Germinal center (tissue), 1 donor: ENCODE measurements at regions not wholly inside any gene's neighbourhood (a gene's known extent, or its start where the extent isn't known, plus 50 kb on each side); places are given as distances from the start of the nearest gene placed in this dataset.
"Not testable (repeated sequence)": the region's sequence is repeated elsewhere in the genome, so short reads cannot be mapped to it uniquely, and the experiment has no call there.

ENCODE experiments used
- DNase-seq: peaks from one replicate; pipeline ENCODE4 v3.0.0; 2012; ENCODE audit warnings: mixed read lengths, low spot score

- DNase-seq = not testable (repeated sequence)
These were observed 53.0 kb upstream of the C1QTNF3 start for GRCh38 chr5:34096033-34096432.

- not testable (repeated sequence) for DNase-seq
These were observed 56.9 kb upstream of the C1QTNF3 start for GRCh38 chr5:34099891-34100290.

- not testable (repeated sequence) for DNase-seq
These were observed 58.6 kb upstream of the C1QTNF3 start for GRCh38 chr5:34101567-34101966.

DNA sequence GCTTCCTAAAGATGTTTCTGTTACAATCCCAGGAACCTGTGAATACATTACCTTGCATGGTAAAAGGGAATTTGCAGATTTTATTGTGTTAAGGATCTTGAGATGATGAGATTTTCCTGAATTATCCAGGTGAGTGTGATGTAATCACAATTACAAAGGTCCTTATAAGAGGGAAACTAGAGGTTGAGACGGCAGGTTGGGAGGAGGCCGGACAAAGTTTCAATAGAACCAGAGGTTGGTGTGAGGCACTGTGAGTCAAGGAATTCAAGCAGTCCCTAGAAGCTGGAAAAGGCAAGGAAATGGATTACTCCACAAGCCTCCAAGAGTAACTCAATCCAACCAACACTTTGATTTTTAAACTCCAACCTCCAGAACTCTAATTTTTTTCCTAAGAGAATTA lies 65.9 kb upstream of the C1QTNF3 start:
- not testable (repeated sequence) for DNase-seq

- DNase-seq = not testable (repeated sequence)
These were observed 81.3 kb upstream of the C1QTNF3 start for GRCh38 chr5:34124280-34124679.

GRCh38 chr5:34125354-34125753 lies 82.3 kb upstream of the C1QTNF3 start:
- DNase-seq = not testable (repeated sequence)

- not testable (repeated sequence) for DNase-seq
These were observed 83.7 kb upstream of the C1QTNF3 start for GRCh38 chr5:34126741-34127140.

- not testable (repeated sequence) for DNase-seq
These were observed 84.8 kb upstream of the C1QTNF3 start for GRCh38 chr5:34127818-34128217.

GRCh38 chr5:34128890-34129289 lies 85.9 kb upstream of the C1QTNF3 start:
- not testable (repeated sequence) for DNase-seq

- not testable (repeated sequence) for DNase-seq
These were observed 112.0 kb upstream of the C1QTNF3 start for GRCh38 chr5:34154988-34155387.

- not testable (repeated sequence) for DNase-seq
These were observed 113.8 kb upstream of the C1QTNF3 start for GRCh38 chr5:34156703-34157414.

DNA sequence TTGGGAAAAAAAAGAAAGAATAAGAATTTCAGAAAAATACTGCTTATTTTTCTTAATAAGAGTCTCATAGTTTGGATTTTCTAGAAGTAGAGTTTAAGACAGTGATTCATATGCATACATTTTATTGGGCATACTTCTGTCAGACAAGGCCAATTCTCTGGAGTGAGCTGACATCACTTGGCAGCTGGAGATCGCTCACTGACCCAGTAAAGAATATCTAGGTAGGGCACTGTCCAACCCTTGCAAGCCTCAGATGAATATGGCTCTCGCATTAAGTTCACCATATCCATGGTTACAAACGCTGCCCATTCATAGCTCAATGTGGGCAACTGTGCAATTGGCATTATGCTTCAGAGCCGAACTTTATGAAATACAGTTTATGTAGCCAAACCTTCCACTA lies 117.9 kb upstream of the C1QTNF3 start:
- not testable (repeated sequence) for DNase-seq

DNA sequence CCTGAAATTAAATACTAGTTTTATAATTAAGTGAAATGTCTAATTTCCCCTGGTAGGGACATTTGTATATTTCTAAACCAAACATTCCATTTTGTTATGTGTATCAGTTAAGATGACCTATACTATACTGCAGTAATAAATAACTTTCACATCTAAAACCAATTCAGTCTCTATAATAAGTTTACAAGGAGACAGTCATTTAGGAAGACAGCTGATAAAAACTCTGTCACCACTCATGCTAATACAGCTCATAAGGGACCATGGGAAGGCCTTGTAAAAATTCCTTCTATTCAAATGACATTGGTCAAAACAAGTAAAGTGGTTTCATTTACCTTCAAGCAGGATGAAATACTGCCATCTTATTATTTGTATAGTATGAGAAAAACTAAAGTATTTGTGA lies 128.4 kb upstream of the C1QTNF3 start:
- not testable (repeated sequence) for DNase-seq

DNA sequence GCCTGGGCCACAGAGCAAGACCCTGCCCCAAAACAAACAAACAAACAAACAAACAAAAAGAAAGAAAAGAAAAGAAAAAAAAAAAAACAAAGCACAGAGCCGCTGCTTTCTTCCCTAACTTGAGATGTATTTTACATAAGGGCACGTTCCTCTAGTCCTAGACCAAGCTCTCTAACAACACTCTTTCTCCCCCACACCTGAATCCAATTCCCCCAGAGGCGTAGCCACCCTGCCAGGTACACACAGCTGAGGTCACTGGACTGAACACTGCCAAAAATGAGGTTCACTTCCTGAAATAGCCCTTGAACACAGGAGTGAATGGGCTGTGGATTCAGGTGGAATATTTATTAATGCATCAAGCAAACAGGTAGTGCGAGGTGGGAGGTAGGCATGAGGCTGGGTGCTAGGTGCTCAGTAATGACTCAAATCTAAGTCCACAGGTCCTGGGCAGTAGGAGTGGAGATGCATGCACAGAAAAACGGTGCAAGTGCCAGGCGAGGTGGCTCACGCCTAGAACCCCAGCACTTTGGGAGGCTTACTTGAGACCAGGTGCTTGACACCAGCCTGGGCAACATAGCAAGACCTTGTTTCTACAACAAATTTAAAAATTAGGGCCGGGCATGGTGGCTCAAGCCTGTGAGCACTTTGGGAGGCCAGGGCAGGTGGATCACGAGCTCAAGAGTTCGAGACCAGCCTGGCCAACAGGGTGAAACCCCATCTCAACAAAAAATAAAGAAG lies 136.6 kb upstream of the C1QTNF3 start:
- not testable (repeated sequence) for DNase-seq

DNA sequence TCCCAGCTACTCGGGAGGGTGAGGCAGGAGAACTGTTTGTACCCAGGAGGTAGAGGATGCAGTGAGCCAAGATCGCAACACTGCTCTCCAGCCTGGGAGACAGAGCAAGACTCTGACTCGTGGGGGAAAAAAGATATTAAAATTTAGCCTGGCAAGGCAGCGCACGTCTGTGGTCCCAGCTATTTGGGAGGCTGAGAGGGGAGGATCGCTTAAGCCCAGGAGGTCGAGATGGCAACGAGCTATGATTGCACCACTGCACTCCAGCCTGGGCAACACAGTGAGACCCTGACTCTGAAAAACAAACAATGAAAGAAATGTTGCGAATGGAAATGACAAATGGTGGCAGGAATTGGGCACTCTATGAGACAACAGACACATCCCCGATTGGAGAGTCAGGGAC lies 137.2 kb upstream of the C1QTNF3 start:
- DNase-seq = not testable (repeated sequence)

GRCh38 chr5:34180940-34181614 lies 138.1 kb upstream of the C1QTNF3 start:
- DNase-seq = not testable (repeated sequence)

GRCh38 chr5:34185005-34185404 lies 142.0 kb upstream of the C1QTNF3 start:
- not testable (repeated sequence) for DNase-seq

- not testable (repeated sequence) for DNase-seq
These were observed 142.6 kb upstream of the C1QTNF3 start for GRCh38 chr5:34185572-34185971.

- DNase-seq = not testable (repeated sequence)
These were observed 143.1 kb upstream of the C1QTNF3 start for GRCh38 chr5:34186108-34186507.

DNA sequence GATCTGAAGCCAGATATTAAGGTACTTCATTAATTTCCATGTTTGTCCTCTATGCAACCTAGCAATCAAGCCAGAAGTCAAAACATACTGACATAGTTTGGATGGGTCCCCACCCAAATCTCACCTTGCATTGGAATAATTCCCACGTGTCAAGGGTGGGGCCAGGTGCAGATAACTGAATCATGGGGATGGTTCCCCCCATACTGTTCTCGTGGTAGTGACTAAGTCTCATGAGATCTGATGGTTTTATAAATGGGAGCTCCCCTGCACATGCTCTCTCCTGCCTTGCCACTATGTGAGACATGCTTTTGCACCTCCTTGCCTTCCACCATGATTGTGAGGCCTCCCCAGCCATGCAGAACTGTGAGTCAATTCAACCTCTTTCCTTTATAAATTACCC lies 143.9 kb upstream of the C1QTNF3 start:
- not testable (repeated sequence) for DNase-seq

- not testable (repeated sequence) for DNase-seq
These were observed 144.4 kb upstream of the C1QTNF3 start for GRCh38 chr5:34187441-34187840.

DNA sequence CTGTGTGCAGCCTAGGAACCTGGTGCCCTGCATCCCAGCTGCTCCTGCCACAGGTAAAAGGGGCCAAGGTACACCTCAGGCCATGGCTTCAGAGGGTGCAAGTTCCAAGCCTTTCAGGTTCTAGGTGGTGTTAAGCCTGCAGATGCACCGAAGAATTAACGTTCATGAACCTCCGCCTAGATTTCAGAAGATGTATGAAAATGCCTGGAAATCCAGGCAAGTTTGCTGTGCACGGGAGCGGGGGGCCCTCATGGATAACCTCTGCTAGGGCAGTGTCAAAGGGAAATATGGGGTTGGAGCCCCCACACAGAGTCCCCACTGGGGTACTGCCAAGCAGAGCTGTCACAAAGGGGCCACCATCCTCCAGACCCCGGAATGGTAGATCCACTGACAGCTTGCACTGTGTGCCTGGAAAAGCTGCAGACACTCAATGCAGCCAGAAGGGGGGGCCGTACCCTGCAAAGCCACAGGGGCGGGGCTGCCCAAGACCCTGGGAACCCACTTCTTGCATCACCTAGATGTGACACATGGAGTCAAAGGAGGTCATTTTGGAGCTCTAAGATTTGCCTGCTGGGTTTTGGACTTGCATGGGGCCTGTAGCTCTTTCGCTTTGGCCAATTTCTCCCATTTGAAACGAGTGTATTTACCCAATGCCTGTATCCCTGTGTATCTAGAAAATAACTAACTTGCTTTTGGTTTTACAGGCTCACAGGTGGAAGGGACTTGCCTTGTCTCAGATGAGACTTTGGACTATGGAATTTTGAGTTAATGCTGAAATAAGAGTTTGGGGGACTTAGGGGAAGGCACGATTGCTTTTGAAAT lies 145.2 kb upstream of the C1QTNF3 start:
- not testable (repeated sequence) for DNase-seq
